K562 (cell line): ENCODE measurements at regions not wholly inside any gene's neighbourhood (a gene's known extent, or its start where the extent isn't known, plus 50 kb on each side); places are given as distances from the start of the nearest gene placed in this dataset.

Experiments
- AFF4 ChIP-seq: sonication (generic); formaldehyde crosslinking; IDR thresholded peaks from 2 replicates; pipeline ENCODE4 v1.8.0; 2023; ENCODE audit warnings: mild to moderate bottlenecking, missing genetic modification reagents
- ARHGAP35 ChIP-seq: fragments of 450-650 bp; IDR thresholded peaks from 2 replicates; pipeline ENCODE4 v1.6.1; 2018; ENCODE audit not compliant: partially characterized antibody
- BRD9 ChIP-seq: fragments of 450-650 bp; IDR thresholded peaks from 2 replicates; pipeline ENCODE4 v1.6.1; 2018; ENCODE audit warnings: low read depth; ENCODE audit not compliant: partially characterized antibody
- CEBPB ChIP-seq: fragments of 450-650 bp; IDR thresholded peaks from 2 replicates; pipeline ENCODE4 v1.6.1; 2016; ENCODE audit warnings: missing genetic modification characterization, missing compliant biosample characterization
- CTCF ChIP-seq, 3 experiments: IDR thresholded peaks in 2 of 3; conservative IDR thresholded peaks in 1 of 3; 2 replicates each; pipeline ENCODE4 v1.5.1; 2011 to 2012; ENCODE audit warnings: low read length in 3 of 3, mild to moderate bottlenecking in 3 of 3, control low read depth in 2 of 3, improper control_type of control experiment in 1 of 3, inconsistent platforms in 1 of 3, low read depth in 1 of 3, mixed read lengths in 1 of 3, moderate library complexity in 1 of 3; ENCODE audit not compliant: insufficient read depth in 2 of 3
- ESRRA ChIP-seq: fragments of 450-650 bp; IDR thresholded peaks from 2 replicates; pipeline ENCODE4 v1.6.1; 2014; ENCODE audit warnings: low read depth, mild to moderate bottlenecking, moderate library complexity, borderline replicate concordance
- GABPA ChIP-seq: fragments of 200-800 bp; sonication (Bioruptor generic); conservative IDR thresholded peaks from 2 replicates; pipeline ENCODE4 v1.6.1; 2016; ENCODE audit warnings: low read depth, missing genetic modification characterization, missing compliant biosample characterization
- MXI1 ChIP-seq: IDR thresholded peaks from 2 replicates; pipeline ENCODE4 v1.6.1; 2011; ENCODE audit warnings: low read depth, mild to moderate bottlenecking, improper control_type of control experiment, low read length
- NFXL1 ChIP-seq: fragments of 450-650 bp; formaldehyde crosslinking; IDR thresholded peaks from 2 replicates; pipeline ENCODE4 v1.4.0; 2021; ENCODE audit warnings: mild to moderate bottlenecking
- NR3C1 ChIP-seq: sonication (generic); formaldehyde crosslinking; IDR thresholded peaks from 2 replicates; pipeline ENCODE4 v1.8.1; 2022; ENCODE audit warnings: missing genetic modification reagents
- POLR2AphosphoS2 ChIP-seq: IDR thresholded peaks from 2 replicates; pipeline ENCODE4 v1.6.1; 2012; ENCODE audit warnings: low read length, improper control_type of control experiment
- YY1 ChIP-seq, 3 experiments: IDR thresholded peaks; 2 replicates each; pipeline ENCODE4 v1.6.1; 2011; ENCODE audit warnings: low read length in 2 of 3, mild to moderate bottlenecking in 2 of 3, moderate library complexity in 2 of 3, borderline replicate concordance in 1 of 3, control low read depth in 1 of 3, low read depth in 1 of 3; ENCODE audit not compliant: insufficient read depth in 3 of 3, insufficient replicate concordance in 2 of 3, control insufficient read depth in 1 of 3, insufficient read length in 1 of 3; ENCODE audit errors: extremely low read depth in 1 of 3
- ZBTB34 ChIP-seq: fragments of 250-450 bp; sonication (Bioruptor Pico); IDR thresholded peaks from 2 replicates; pipeline ENCODE4 v1.8.0; 2021; ENCODE audit warnings: mild to moderate bottlenecking, moderate library complexity
- TF ChIP-seq, protein P1 (sequence below): sonication (generic); formaldehyde crosslinking; IDR thresholded peaks from 2 replicates; pipeline ENCODE4 v1.9.0; 2022; ENCODE audit warnings: mild to moderate bottlenecking, missing genetic modification reagents

GRCh38 chr1:87705233-87705632 lies 376.6 kb downstream of the LMO4 start:
- TF ChIP-seq NFXL1 (CRISPR knock-in tag) = no peak
- TF ChIP-seq POLR2AphosphoS2 = no peak
- TF ChIP-seq YY1 (IDR thresholded peaks at IDR 0.05; ENCODE audit: borderline replicate concordance in 1 of 3, control insufficient read depth in 1 of 3, extremely low read depth in 1 of 3, insufficient read depth in 3 of 3, insufficient read length in 1 of 3, insufficient replicate concordance in 2 of 3, low read depth in 1 of 3, low read length in 2 of 3) = no peak
- TF ChIP-seq CEBPB (tag) = no peak
- TF ChIP-seq, protein P1, sequence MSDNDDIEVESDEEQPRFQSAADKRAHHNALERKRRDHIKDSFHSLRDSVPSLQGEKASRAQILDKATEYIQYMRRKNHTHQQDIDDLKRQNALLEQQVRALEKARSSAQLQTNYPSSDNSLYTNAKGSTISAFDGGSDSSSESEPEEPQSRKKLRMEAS (CRISPR knock-in tag) = no peak
- TF ChIP-seq AFF4 (CRISPR knock-in tag) = no peak
- no peak for TF ChIP-seq ARHGAP35
- no peak for TF ChIP-seq GABPA (tag)
- TF ChIP-seq CTCF (IDR thresholded peaks at IDR 0.05 in 2 of 3, conservative IDR thresholded peaks at IDR 0.05 in 1 of 3; ENCODE audit: insufficient read depth in 2 of 3, low read depth in 1 of 3, low read length in 3 of 3) = no peak
- no peak for TF ChIP-seq NR3C1 (CRISPR knock-in tag)
- no peak for TF ChIP-seq ZBTB34
- no peak for TF ChIP-seq MXI1
- no peak for TF ChIP-seq ESRRA
- no peak for TF ChIP-seq BRD9
